Activated T-cell treated with anti-CD3 and anti-CD28 coated beads for 48 hours (primary cell): ENCODE measurements at regions not wholly inside any gene's neighbourhood (a gene's known extent, or its start where the extent isn't known, plus 50 kb on each side); places are given as distances from the start of the nearest gene placed in this dataset.

ENCODE experiments used
- DNase-seq: peaks from one replicate; pipeline ENCODE4 v3.0.0-alpha.2; 2020; ENCODE audit warnings: low read depth

GRCh38 chr5:152882621-152883020 is 477.5 kb upstream of the NMUR2 start:
- DNase-seq, result no peak

DNA sequence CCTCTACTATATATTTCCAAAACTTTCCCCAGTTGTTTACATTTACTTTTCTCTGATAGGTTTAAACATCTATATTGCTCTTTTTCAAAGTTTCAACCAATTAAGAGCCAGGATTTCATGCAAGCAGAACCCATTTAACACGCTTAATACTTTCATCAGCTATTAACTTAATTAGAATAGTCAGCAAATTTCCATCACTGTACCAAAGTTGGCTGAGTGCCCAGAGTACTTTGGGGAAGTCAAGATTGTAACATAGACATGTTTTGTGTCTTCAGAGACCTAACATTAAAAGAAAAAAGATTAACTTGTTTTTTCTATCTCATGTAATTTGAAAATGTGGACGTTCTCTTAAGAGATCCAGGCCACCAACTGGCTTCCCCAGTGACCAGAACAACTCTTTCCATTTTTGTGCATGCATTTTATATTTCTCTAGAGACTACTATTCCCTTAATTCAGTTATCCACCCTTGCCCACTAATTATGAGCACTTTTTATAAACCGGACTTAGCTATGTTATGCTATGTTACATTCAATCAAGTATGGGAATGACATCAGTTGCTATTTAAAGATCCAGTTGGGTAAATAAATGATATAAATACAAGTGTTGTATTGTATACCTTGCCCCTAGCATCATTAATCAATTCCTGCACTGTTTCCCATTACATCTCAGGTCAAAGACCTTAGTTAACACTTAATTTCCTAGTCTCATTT is 478.1 kb upstream of the NMUR2 start:
- DNase-seq, result no peak

DNA sequence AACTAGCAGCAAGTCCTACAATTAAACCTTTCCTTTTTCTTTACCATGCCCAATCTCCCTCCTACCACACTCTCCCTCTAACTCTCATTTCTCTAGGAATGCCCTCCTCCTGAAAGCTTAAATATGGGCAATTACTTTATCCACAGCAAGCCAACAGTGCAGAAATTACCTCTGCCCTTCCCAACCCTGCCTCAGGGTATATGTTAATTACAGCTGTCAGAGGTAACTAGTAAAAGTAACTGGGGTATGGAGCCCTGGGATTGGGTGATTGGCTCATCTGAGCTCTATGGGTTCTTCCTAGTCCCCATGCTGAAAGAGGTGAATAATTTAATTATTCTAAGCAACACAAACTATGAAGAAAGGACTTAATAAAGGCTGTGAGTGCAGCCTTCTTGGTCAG is 478.9 kb upstream of the NMUR2 start:
- no peak for DNase-seq

- DNase-seq, result no peak
Measured at GRCh38 chr5:152900332-152900731, 495.3 kb upstream of the NMUR2 start.

DNA sequence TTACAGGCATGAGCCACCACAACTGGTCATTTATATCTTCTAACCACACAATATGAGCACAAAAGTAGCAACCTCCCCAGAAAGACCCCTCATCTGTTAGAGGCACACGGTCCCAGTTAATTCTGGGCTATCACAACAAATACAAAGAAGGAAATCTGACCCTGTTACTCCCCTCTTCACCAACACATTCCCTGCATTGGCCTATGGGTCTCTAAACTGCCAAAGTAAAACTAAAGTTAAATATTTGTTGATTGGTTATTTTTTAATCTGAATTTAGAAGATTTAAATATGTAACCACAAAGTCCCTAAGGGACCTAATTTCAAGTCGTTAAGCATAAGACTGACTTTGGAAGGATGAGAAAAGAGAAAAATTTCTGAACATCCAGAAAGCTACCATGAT is 496.7 kb upstream of the NMUR2 start:
- DNase-seq, result no peak

DNA sequence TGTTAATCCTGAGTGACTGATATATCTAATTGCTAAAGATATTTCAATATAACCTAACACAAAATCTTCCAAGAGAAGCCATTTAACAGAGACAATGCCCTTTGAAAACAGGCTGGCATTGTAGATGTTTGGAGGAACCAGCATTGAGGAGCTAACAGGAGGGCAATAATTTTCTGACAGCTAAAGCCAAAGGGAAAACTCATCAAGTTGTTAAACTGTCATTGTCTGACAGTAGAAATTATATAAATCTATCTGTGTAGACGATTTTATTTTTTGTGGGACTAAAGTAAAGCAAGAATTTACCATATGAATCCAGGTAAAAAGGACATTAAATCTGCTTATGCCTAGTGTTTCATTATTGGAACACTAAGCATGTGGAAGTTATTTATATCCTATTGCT is 500.2 kb upstream of the NMUR2 start:
- DNase-seq, result no peak

DNA sequence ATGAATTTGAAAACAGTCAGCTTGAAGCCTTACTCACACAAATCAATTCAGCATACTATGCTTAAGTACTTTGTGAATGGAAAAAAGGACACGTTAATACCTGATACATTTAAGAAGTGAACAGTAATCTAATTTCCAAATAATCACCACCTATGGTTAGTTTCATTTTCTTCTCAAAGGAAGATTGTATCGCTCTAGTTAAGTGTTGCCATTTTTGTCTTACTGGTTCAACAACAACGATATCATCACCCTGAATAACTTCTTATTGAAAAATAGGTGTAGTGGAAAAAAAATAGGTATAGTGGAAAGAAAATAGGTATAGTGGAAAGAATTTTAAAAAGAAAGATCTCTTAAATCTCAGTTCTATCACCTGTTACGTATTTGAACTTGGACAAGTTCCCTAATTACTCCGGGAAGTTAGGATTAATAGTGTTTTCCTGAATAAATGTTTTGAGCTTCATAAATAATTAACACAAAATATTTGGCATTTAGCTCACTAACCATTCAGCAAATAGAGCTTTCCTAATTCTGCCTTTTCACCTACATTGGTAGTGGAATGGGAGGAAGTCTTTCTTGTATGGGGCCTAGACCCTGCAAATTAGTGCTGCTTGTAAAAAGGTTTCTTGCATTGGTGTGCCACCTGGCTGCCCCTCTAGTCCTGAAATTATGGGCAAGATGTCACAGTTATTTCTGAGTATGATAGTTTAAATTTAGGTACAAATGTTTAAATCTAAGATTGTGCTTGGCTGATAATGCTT is 502.6 kb upstream of the NMUR2 start:
- DNase-seq, result no peak

- DNase-seq, result no peak
Measured at GRCh38 chr5:152912924-152913323, 507.8 kb upstream of the NMUR2 start.

- no peak for DNase-seq
Measured at GRCh38 chr5:152932621-152933020, 527.5 kb upstream of the NMUR2 start.

GRCh38 chr5:152933056-152933455 is 528.0 kb upstream of the NMUR2 start:
- no peak for DNase-seq

DNA sequence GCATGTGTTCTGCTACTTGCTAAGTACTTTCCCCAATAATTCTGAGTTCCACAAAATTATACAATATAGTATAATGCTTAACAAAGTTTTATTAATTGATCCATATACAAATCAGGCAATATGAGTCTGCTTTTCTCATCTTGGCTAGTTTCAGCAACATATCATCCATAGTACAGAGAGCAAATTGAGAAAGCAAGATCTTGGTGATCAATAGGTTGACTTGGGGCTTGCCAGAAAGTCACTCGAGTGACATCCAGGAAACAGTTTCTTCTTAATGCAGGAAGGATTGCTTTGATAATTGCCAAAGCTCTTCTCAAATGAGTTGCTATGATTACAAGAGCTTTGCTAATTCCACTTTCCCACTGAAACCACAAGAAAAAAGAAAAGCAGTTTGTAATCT is 533.6 kb upstream of the NMUR2 start:
- no peak for DNase-seq

DNA sequence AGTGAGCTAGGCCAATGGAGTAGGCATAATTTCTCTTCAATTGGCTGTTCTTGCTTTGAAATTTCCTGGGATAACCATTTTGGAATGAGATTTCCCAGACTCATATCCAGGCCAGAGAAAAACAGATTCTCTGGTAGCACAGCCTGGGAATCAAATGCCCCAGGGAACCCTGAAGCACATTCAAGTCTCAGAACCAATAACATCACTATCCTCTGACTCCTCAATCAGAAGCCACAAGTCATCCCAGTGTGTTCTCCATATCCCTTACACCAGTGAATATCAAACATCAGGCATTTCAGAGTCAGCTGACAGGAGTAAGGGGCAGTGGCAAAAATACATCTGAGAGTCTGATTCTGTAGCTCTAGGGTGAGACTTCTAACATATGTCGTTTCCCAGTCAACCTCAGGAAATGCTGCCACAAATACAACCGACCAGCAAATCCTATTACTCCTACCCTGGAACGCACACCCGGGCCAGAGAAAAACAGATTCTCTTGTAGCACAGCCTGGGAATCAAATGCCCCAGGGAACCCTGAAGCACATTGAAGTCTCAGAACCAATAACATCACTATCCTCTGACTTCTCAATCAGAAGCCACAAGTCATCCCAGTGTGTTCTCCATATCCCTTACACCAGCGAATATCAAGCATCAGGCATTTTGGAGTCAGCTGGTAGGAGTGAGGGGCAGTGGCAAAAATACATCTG is 537.7 kb upstream of the NMUR2 start:
- DNase-seq, result no peak

DNA sequence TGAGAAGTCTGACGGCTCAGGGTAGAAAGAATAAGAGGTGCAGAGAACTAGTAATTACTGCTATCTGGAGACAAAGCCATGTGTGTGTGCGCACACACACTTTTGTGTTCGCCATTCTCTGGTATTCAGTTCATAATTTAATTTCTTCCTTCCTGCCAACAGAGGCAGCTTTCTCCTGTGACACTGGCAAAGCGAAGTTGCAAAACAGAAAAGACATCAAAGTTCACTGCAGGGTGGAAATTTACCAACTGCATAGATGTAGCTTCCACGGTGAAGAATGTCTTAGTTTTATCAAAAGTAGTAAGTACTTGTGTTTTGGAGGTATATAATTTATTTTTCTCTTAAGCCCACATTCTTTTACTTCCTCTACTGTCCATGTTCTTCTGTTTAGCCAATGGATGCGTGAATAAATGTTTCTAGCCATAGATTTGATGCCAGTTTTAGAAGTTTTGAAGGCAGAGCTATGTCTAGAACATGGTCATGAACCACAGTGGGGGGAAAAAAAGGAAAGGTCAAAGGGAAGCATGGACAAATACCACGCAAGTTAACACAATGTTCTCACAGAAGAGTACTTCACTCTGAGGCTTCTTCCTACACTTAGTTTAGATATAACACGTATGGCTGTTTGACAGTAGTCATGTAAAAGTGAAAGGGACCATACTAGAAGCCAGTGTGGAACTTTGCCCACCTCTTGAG is 536.5 kb upstream of the GRIA1 start:
- no peak for DNase-seq

DNA sequence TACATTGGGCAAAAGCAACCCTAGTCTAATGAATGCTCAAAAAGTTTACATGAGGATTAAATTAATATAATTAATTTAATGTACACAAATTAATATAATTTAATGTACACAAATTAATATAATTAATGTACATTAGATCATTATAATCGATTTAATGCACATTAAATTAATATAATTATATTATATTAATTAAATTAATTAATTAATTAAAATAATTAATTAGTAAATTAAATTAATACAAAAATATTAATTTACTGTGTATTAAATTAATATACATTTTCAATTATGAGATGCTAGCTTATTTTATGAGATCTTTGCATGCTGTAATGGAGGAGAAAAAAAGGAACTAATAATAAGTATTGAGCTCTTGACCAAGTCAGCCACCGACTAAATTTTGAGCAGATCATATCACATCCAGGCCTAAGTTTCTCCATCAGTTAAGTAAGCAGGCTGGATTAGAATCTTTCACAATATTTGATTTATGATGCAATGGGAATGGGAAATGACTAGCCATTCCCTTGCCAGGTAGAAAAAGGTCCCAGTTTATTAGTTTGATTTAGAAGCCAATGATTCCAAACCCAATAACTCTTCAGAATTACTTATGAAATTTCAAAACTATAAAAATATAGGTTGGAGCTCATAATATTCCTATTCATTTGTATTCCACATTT is 533.4 kb upstream of the GRIA1 start:
- DNase-seq, result no peak

GRCh38 chr5:152978141-152978835 is 512.2 kb upstream of the GRIA1 start:
- no peak for DNase-seq

- DNase-seq, result no peak
Measured at GRCh38 chr5:152987131-152987530, 503.3 kb upstream of the GRIA1 start.

DNA sequence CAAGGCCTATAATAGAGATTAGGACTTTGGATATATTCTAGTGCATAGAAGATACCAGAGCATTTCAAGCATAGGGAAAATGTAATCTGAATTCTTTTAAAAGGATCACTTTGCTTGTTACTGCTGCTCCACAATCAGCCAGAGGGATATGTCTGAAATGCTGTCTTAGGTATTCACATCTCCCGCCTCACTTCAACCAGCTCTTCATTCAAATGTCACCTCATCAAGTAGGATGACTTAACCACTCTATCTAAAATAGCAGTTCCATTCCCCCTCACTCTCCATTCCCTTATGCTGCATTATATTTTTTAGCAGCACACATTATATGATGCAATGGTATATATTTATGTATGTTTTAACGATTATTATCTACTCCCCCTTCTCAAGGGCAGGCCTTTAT is 500.3 kb upstream of the GRIA1 start:
- no peak for DNase-seq

- no peak for DNase-seq
Measured at GRCh38 chr5:152990649-152991048, 499.8 kb upstream of the GRIA1 start.

DNA sequence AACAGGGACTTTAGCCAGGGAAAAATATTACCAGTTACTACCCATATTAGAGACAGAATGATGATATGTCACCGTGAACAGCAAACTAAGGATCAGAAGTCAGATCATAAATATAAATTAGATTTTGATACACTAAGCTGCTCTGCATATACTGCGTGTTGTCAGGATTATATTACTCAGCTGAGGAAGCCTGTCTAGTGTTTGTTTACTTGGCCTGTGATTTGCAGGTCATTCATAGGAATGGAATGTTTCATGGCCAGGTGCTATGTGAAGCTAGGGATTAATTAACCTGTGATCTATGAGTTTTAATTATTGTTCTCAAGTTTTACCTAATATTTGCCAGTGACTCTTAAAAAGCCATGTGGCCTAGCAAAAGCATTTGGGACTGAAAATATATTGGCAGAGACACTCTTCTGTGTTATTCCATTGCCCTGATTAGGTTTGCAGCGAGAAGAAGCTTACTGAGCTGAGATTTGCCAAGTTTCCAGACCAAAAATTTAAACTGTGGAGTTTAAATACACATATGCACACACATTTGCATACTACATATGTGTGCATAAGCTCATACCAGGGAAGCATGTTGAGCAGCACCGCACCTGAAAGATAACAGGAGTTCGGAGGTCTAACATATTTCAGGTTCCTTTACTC is 496.3 kb upstream of the GRIA1 start:
- DNase-seq, result no peak

DNA sequence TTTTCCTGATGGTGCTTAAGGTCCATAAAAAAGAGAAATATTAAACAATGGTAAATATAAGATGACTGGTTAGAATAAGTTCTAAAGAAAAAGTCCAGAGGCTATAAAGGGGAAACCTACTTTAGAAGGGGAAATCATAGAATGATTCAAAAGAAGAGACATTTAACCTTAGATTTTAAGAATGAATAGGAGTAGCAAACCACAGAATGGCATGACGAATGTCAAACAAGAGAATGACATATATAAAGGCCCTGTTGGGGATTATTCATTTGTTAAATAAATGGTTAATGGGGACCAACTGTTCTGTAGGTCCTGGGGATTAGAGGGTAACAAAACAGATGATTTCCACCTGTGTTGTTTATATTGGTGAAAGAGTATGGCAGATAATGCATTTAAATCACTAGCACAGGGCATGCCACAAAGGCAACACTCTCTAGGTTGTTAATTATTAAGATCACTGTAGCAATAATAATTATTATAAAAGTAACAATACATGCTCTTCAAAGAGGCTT is 495.2 kb upstream of the GRIA1 start:
- no peak for DNase-seq

DNA sequence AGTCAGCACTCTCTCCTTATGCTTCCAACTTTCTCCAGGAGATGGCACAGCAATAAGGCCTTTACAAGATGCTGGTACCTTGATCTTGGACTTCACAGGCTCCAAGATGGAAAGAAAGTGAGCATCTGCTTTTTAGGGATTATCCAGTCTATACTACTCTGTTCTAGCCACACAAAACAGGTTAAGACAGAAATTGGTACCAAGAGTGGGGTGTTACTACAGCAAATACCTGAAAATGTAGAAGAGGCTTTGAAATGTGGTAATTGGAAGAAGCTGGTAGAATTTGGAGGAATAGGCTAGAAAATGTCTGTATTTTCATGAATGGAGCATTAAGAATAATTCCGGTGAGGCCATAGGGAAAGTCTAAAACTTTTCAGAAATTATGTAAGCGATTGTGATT is 484.8 kb upstream of the GRIA1 start:
- DNase-seq, result no peak
